ENCODE measurements at regions not wholly inside any gene's neighbourhood (a gene's known extent, or its start where the extent isn't known, plus 50 kb on each side); places are given as distances from the start of the nearest gene placed in this dataset.

DNA sequence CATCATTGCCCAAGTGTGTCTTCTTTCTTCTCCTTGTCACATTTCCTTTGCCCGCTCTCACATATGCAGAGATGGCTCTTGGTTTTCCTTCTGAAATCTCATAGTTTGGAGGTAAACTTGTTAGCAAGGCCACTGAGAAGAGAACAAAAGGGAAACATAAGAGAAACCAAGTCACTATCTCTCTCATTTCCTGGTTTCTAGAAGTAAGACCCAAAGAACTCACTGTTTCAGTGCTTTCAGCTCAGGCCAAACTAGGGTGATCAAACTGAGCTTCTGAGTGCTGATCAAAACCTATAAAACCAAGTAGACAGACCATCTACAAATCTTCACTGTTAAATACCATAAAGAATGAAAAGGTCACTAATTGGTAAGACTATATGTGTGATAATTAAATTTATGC, 275.4 kb upstream of the BTG1 start:
- TF ChIP-seq CTCF (IDR thresholded peaks at IDR 0.05) (no peak), POLR2AphosphoS5 (IDR thresholded peaks at IDR 0.05) (no peak)
